Testis (tissue), 2 donors: ENCODE measurements at regions not wholly inside any gene's neighbourhood (a gene's known extent, or its start where the extent isn't known, plus 50 kb on each side); places are given as distances from the start of the nearest gene placed in this dataset.

Source experiments
- CTCF ChIP-seq, 3 experiments: fragments of 450-650 bp in 2 of 3; fragments of 200-600 bp in 1 of 3; sonication (generic) in 1 of 3; IDR thresholded peaks; one replicate each; pipeline ENCODE4 v1.5.1; 2016 to 2019; ENCODE audit warnings: antibody characterized with exemption in 3 of 3, mild to moderate bottlenecking in 2 of 3, moderate library complexity in 1 of 3
- POLR2A ChIP-seq: fragments of 450-650 bp; IDR thresholded peaks from one replicate; pipeline ENCODE4 v1.6.1; 2017; ENCODE audit warnings: antibody characterized with exemption, mild to moderate bottlenecking, moderate library complexity

- TF ChIP-seq CTCF (IDR thresholded peaks at IDR 0.05) (no peak), POLR2A (no peak)
Measured at GRCh38 chr7:23889566-23889965, 179.5 kb downstream of the STK31 start.
